Mesodermal cell (in vitro differentiated cells): ENCODE measurements at regions not wholly inside any gene's neighbourhood (a gene's known extent, or its start where the extent isn't known, plus 50 kb on each side); places are given as distances from the start of the nearest gene placed in this dataset.
"Not testable (repeated sequence)": the region's sequence is repeated elsewhere in the genome, so short reads cannot be mapped to it uniquely, and the experiment has no call there.

Source experiments
- H3K27ac ChIP-seq: 2 replicates; pipeline ENCODE4 v1.7.0; 2013; ENCODE audit warnings: mild to moderate bottlenecking, low read depth, low read length, moderate library complexity; ENCODE audit not compliant: severe bottlenecking
- H3K36me3 ChIP-seq: 2 replicates; pipeline ENCODE4 v1.7.1; 2013; ENCODE audit warnings: mild to moderate bottlenecking, low read length, moderate library complexity; ENCODE audit not compliant: control insufficient read depth, insufficient read depth
- H3K4me1 ChIP-seq: one replicate; pipeline ENCODE4 v1.7.1; 2013; ENCODE audit warnings: mild to moderate bottlenecking, low read length; ENCODE audit not compliant: insufficient read depth, control insufficient read depth, poor library complexity, severe bottlenecking
- H3K4me3 ChIP-seq: 2 replicates; pipeline ENCODE4 v1.7.0; 2013; ENCODE audit warnings: low read length, control low read depth, mild to moderate bottlenecking; ENCODE audit not compliant: insufficient read depth, poor library complexity, severe bottlenecking; ENCODE audit errors: extremely low read depth
- H3K9me3 ChIP-seq: 2 replicates; pipeline ENCODE4 v1.7.1; 2013; ENCODE audit warnings: mild to moderate bottlenecking, low read length, moderate library complexity; ENCODE audit not compliant: control insufficient read depth
- WGBS, 2 experiments: methylation state at CpG; one replicate each; pipeline ENCODE4 v1.1.5; 2013; ENCODE audit warnings: missing lambda C conversion rate in 2 of 2; ENCODE audit not compliant: insufficient coverage in 2 of 2; 5-methylcytosine and 5-hydroxymethylcytosine counted together

DNA sequence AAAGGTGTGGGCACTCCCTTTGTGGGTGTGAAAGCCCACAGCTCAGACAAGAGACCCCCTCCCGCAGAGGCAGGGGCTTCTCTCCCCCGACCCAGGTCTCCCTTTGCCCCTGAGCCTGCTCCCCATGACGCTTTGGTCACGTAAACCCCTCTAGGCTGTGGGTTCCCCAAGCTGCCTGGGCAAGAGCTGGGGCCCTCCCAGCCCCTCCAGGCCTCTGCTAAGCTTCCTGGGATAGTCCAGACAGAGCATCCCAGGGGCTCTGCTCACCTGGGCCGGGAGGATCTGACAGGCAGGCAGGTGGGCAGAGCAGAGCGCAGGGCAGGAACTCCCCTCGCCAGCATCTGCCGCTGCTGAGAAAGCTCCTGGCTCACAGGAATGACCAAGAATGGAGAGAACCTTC is 177.3 kb downstream of the BANP start:
- 98 to 99% methylated on average over 7 to 8 of the region's 8 CpGs for WGBS, 2 experiments
- H3K4me3 ChIP-seq, result no peak overlapping the region
- no peaks in the 10 kb centered on the region for H3K4me1 ChIP-seq
- H3K27ac ChIP-seq, result no peak overlapping the region
- H3K9me3 ChIP-seq, result no peaks in the 10 kb centered on the region
- no peaks in the 10 kb centered on the region for H3K36me3 ChIP-seq

DNA sequence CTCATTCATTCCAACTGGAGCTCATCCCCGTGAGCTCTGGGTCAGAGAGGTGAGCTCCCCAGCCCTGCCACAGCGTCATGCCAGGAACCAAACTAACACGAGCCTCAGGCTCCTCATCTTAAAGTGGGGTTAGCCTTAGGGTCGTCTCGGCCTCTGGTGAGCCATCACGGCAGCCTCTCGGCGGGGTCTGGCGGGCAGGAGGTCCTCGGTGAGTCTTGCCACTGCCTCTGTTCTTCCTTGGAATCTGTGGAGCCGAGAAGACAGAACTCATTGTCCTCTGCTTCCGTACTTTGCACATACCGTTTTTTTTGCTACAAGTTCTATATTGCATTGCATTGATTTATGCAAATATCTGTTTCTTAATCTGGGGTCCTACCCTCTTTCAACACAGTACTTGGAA is 177.9 kb downstream of the BANP start:
- H3K4me1 ChIP-seq, H3K27ac ChIP-seq, H3K4me3 ChIP-seq, H3K36me3 ChIP-seq, H3K9me3 ChIP-seq: not testable (repeated sequence)
- WGBS, 2 experiments, result 89 to 93% methylated on average over 9 to 12 of the region's 13 CpGs

DNA sequence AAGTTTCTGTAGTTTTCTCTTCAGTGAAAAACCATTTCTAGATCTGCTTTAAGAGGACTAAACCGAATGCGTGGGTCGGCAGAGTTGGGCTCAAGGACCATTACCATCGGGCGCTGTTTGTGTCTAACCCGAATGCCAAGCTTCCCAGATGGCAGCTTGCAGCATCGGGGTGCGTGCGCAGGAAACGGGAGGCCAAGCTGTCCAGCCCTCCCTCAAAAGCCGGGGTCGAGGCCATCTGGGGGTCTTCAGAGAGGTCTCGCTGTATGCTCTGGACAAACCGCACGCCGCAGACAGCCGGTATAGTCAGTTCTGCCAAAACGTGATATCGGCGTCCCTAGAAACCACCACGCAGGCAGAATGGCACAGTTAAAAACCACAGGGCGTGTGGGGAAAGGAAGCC is 178.8 kb downstream of the BANP start:
- Histone ChIP-seq H3K4me1 (no peaks in the 10 kb centered on the region), H3K9me3 (no peaks in the 10 kb centered on the region), H3K4me3 (no peak overlapping the region), H3K27ac (no peak overlapping the region), H3K36me3 (no peaks in the 10 kb centered on the region)
- 88 to 90% methylated on average over 21 to 22 of the region's 22 CpGs for WGBS, 2 experiments

DNA sequence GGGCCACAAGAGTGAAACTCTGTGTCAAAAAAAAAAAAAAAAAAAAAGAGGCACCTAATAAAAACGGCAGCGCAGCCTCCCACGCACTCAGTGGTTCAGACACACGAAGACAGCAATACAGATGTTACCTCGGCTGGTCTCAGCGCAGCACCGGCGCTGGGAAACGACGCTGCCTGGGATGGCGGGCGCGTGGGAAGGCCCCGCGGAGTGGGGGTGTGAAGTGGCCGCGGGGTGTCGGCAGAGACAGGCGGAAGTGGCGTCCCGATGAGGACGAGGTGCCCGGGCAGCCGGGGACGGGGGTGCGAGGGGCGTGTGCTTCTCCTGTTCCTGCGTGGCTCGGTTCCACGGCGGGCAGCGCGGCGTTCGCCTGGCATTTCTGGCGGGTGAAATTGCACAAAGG is 179.4 kb downstream of the BANP start:
- Histone ChIP-seq H3K9me3 (no peaks in the 10 kb centered on the region), H3K27ac (no peak overlapping the region), H3K4me1 (no peaks in the 10 kb centered on the region), H3K36me3 (no peaks in the 10 kb centered on the region), H3K4me3 (no peak overlapping the region)
- 92 to 95% methylated on average over 34 to 36 of the region's 36 CpGs for WGBS, 2 experiments

DNA sequence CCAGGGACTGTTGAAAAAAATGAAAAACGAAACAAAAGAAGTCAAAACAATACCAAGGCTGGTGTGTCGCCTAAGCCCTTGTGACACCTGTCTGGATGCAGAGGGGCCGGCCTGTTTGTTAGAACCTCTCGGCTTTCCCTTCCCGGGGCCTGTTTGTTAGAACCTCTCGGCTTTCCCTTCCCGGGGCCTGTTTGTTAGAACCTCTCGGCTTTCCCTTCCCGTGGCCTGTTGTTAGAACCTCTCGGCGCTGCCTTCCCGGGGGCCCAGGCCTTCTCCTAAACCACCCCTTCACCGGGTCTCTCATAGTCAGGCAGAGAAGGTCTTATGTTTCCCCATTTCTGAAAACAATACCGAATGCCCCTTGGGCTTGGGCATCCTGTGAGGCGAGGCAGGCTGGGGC is 180.0 kb downstream of the BANP start:
- no peak overlapping the region for H3K4me3 ChIP-seq
- no peak overlapping the region for H3K27ac ChIP-seq
- WGBS, 2 experiments, result 82 to 89% methylated on average over 12 to 15 of the region's 15 CpGs
- no peaks in the 10 kb centered on the region for H3K9me3 ChIP-seq
- H3K36me3 ChIP-seq, result no peaks in the 10 kb centered on the region
- H3K4me1 ChIP-seq, result no peaks in the 10 kb centered on the region

DNA sequence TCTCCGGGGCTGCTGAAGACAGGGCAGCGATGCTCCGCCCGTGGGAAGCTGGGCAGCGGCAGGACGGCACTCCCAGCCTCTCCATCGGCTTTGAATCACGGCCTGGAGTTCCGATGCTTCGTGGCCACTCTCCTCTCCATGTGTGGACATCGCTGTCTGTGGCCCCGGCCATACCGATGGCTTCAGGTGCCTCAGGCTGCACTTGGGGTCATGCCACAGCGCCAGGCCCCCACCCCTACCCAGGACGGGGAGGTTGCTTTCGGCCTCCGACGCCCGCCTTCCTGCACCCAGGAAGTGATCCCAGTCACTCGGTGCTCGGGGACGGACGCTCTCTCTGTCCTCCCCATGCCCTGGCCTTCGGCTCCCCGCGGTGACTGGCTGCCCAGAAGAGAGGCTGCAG is 180.7 kb downstream of the BANP start:
- Histone ChIP-seq H3K4me3 (no peak overlapping the region), H3K27ac (no peak overlapping the region), H3K4me1 (no peaks in the 10 kb centered on the region), H3K9me3 (no peaks in the 10 kb centered on the region), H3K36me3 (no peaks in the 10 kb centered on the region)
- WGBS, 2 experiments, result 92 to 94% methylated on average over 20 to 25 of the region's 26 CpGs

DNA sequence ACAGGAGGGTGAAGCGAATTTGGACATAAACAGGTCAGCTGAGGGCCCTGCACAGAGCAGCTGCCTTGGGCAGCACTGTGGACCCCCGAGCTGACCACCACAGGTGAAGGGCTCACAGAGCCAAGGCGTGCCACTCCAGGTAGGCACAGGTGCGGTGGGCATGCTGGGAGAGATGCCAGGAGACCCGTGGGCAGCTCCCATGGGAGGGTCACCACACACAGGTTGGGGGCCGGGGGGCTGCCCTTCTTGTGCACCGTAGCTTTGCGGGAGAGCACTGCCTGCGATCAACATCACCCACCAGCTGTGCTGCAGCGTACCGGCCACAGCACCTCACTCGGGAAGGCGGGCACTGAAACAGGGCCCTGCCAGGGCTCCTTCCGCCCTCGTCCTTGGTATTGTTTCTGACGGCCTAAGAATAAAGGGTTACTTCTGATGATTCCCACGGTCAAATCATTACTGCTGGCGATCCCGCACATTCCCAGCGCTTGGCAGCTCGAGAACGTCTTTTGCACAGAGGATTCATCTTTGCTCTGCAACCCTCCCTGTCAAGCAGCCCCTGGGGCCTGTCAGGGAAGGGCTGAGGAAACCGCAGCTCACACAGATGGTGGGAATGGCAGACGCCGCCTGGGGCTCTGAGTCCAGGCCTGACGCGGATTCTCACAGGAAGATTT is 181.7 kb downstream of the BANP start:
- WGBS, 2 experiments, result 92 to 93% methylated on average over 22 to 23 of the region's 27 CpGs
- H3K27ac ChIP-seq, result no peak overlapping the region
- H3K9me3 ChIP-seq, result no peaks in the 10 kb centered on the region
- H3K36me3 ChIP-seq, result no peaks in the 10 kb centered on the region
- H3K4me3 ChIP-seq, result no peak overlapping the region
- no peaks in the 10 kb centered on the region for H3K4me1 ChIP-seq

DNA sequence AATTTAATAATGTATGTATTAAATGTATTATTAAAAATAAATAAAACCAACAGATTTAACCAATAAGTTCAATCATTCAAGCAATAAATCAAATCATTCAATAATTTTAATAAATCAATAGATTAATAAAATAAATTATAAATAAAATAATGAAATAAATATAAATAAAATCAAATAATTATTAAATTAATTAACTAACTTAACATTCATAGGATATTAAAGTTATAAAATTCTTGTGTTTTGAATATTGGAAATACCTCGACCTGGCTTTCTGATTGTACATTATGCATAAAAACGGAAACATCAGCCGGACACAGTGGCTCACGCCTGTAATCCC is 182.2 kb downstream of the BANP start:
- H3K9me3 ChIP-seq, result peaks cover 5% of the 10 kb centered on the region
- no peaks in the 10 kb centered on the region for H3K36me3 ChIP-seq
- no peak overlapping the region for H3K4me3 ChIP-seq
- H3K4me1 ChIP-seq, result no peaks in the 10 kb centered on the region
- H3K27ac ChIP-seq, result no peak overlapping the region
- WGBS, 2 experiments, result 88 to 100% methylated on average over 1 to 4 of the region's 4 CpGs

DNA sequence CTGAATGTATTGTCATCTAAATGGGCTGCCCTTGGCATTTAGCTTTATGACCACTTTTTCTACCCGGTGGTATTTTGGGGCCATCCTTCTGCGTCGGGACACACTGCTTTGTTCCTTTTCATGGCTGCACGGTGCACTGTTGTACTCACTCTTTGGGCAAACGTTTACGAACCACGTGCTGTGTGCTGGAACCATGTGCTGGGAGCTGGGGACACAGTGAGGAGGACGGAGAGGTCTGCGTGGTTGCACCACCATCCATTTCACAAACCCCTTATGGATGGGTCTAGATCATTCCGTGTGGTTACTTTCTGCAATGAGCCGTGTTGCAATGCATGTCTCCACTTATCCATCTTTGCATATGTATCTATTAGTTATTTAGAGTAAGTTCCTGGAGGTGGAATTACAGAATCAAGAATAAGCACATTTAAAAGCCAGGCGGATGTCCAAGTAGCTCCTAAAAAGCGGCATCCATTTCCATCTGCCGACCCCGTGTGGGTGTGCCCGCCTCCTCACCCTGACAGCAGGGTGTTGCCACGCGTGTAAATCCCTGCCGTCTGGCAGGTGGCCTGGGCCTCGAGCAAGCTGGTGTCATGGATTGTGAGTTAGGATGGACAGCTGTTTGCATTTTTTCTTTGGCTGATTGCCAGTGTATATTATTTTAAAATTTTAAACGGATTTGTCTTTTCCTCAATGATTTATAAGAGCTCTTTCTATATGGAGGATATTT is 183.1 kb downstream of the BANP start:
- H3K27ac ChIP-seq, H3K4me1 ChIP-seq, H3K36me3 ChIP-seq, H3K4me3 ChIP-seq: not testable (repeated sequence)
- peaks cover 12% of the 10 kb centered on the region for H3K9me3 ChIP-seq
- WGBS, 2 experiments, result 95 to 98% methylated on average over 6 to 8 of the region's 21 CpGs

DNA sequence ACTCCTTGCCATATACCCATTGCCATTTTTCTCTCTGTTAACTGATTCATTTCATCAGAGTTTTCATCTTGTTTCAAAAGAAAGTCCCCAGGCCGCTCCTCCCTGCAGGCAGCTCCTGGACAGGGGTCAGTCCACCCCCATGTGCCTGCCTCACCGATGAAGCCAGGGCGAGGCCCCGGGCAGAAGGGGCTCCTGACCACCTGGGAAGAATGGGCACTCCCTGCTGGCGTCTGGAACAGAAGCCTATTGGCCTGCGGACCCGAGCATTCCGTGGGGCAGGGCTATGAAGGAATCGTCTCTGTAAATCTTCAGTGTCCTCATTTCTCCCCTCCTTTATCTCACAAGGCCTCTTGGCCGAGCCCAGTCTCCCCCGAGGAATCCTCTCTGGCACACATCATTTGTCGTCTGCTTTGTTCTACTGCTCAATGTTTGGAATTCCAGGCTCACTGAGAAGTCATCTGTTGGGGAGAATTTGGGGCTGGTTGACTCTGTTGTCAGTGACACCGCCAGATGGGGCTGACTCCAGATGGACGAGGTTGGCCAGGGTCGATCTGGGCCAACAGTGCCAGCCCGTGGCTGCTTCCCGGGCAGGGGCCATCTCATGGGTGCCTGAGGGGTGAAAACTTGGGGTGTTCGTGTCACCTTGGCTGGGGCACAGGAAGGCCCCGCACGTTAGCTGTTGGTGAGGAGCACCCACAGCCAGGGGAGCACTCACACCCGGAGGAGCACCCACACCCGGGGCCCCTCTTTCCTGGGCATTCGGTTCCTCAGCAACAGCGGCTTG is 183.9 kb downstream of the BANP start:
- H3K36me3 ChIP-seq, H3K4me1 ChIP-seq, H3K4me3 ChIP-seq: not testable (repeated sequence)
- Histone ChIP-seq H3K9me3 (peaks cover 12% of the 10 kb centered on the region), H3K27ac (peak overlapping the region; percentile 16)
- WGBS, 2 experiments, result 84% methylated on average over 5 to 14 of the region's 24 CpGs
